ENCODE measurements at regions not wholly inside any gene's neighbourhood (a gene's known extent, or its start where the extent isn't known, plus 50 kb on each side); places are given as distances from the start of the nearest gene placed in this dataset.
"Not testable (repeated sequence)": the region's sequence is repeated elsewhere in the genome, so short reads cannot be mapped to it uniquely, and the experiment has no call there.

DNA sequence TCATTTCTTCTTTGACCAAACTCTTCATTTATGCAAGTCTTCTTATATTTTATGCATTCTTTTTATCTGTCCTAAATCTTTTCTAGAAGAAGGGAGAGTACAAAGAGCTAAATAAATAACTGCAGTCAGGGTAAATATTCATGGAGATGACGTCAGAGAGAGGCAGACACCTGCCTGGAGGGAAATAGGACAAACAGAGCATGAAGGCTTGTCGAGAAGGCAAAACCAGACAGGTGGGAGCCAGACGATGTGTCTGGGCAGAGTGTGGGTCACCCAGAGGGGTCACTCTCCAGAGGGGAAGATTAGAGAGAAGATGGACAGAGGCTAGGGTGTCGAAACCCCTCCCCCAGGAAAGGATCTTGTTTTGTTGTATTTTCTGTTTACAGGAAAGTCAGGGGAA, 78.3 kb upstream of the RPL38 start:
- intact Hi-C loops (cut with DNase I; ENCODE audit: low total_unique reads) = no loop called here
- no peaks in the 10 kb centered on the region for H3K9me3 ChIP-seq
- H3K36me3 ChIP-seq = no peaks in the 10 kb centered on the region
- no peak for DNase-seq (ENCODE audit: low spot score in 2 of 2)
- peaks cover 0 to 28% of the 10 kb centered on the region in 2 donors for H3K27me3 ChIP-seq
- H3K4me1 ChIP-seq = no peaks in the 10 kb centered on the region
- no peak overlapping the region for H3K27ac ChIP-seq
- no peak for TF ChIP-seq CTCF (IDR thresholded peaks at IDR 0.05)
- TF ChIP-seq POLR2AphosphoS5 (IDR thresholded peaks at IDR 0.05) = no peak
- no peak for TF ChIP-seq POLR2A (IDR thresholded peaks at IDR 0.05)
- no peak overlapping the region for H3K4me3 ChIP-seq

DNA sequence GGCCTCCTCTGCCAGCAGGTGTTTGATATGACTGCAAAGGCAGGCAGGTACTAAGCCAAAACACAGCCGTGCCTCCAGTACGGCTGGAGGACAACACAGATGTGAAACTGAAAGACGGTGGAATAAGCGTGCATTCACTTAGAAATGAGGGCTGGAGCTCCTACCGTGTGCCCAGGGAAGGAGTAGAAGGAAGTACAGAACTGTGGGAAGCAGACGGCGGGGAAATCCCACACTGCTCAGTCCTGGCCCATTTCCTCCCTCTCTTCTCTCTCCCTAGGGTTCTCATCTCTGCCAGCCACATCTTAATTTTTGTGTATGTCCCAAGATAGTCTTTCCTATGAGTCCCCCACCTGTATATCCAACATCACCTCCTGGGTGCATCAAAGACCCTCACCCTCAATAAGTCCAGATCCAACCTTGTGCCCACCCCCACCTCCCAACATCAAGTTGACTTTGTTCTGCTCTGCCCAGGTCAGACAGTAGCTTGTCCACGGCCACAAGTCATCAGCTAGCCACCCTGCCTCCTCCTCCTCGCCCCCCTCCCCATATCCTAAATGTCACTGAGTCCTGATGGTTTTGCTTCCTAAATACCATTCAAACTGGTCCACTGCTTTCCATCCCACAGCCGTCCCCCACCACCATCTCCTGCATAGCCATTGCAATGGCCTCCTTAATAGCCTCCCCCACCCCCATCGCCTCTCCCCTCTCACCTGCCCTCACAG, 77.1 kb upstream of the RPL38 start:
- intact Hi-C loops (cut with DNase I; ENCODE audit: low total_unique reads) = no loop called here
- H3K9me3 ChIP-seq = no peaks in the 10 kb centered on the region
- peaks cover 0 to 30% of the 10 kb centered on the region in 2 donors for H3K27me3 ChIP-seq
- DNase-seq (ENCODE audit: low spot score in 2 of 2) = no peak
- TF ChIP-seq POLR2A (IDR thresholded peaks at IDR 0.05) (no peak), POLR2AphosphoS5 (IDR thresholded peaks at IDR 0.05) (no peak), CTCF (IDR thresholded peaks at IDR 0.05) (no peak)
- H3K27ac ChIP-seq = no peak overlapping the region
- H3K36me3 ChIP-seq = no peaks in the 10 kb centered on the region
- no peak overlapping the region for H3K4me3 ChIP-seq
- no peaks in the 10 kb centered on the region for H3K4me1 ChIP-seq

DNA sequence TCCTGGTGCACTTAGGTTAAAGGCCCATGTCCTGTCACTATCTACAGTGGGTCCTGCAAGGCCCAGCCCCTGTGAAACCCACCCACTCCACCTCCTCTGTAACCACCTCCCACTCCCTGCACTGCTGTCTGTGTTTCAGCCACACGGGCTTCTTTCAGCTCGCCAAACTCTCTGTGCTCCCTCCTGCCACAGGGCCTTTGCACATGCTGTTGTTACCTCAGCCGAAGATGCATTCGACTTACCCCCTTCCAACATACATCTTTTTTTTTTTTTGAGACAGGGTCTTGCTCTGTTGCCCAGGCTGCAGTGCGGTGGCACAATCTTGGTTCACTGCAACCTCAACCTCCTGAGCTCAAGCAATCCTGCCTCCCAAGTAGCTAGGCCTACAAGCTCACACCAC, 76.5 kb upstream of the RPL38 start:
- Histone ChIP-seq H3K27ac (no peak overlapping the region), H3K36me3 (no peaks in the 10 kb centered on the region), H3K4me3 (no peak overlapping the region), H3K27me3 (peaks cover 0 to 32% of the 10 kb centered on the region in 2 donors), H3K9me3 (no peaks in the 10 kb centered on the region), H3K4me1 (no peaks in the 10 kb centered on the region)
- intact Hi-C loops (cut with DNase I; ENCODE audit: low total_unique reads) = no loop called here
- no peak for TF ChIP-seq POLR2AphosphoS5 (IDR thresholded peaks at IDR 0.05)
- TF ChIP-seq POLR2A (IDR thresholded peaks at IDR 0.05) = no peak
- no peak for TF ChIP-seq CTCF (IDR thresholded peaks at IDR 0.05)
- no peak for DNase-seq (ENCODE audit: low spot score in 2 of 2)

GRCh38 chr17:74128456-74129211, 74.8 kb upstream of the RPL38 start:
- intact Hi-C loops (cut with DNase I; ENCODE audit: low total_unique reads) = no loop called here
- Histone ChIP-seq H3K27ac (no peak overlapping the region), H3K36me3 (no peaks in the 10 kb centered on the region), H3K4me1 (no peaks in the 10 kb centered on the region), H3K4me3 (no peak overlapping the region), H3K27me3 (peaks cover 0 to 32% of the 10 kb centered on the region in 2 donors), H3K9me3 (no peaks in the 10 kb centered on the region)
- peak in 1 of 2 donors; percentile 12 for DNase-seq (ENCODE audit: low spot score in 2 of 2)
- no peak for TF ChIP-seq POLR2A (IDR thresholded peaks at IDR 0.05)
- TF ChIP-seq CTCF (IDR thresholded peaks at IDR 0.05) = no peak
- TF ChIP-seq POLR2AphosphoS5 (IDR thresholded peaks at IDR 0.05) = no peak

DNA sequence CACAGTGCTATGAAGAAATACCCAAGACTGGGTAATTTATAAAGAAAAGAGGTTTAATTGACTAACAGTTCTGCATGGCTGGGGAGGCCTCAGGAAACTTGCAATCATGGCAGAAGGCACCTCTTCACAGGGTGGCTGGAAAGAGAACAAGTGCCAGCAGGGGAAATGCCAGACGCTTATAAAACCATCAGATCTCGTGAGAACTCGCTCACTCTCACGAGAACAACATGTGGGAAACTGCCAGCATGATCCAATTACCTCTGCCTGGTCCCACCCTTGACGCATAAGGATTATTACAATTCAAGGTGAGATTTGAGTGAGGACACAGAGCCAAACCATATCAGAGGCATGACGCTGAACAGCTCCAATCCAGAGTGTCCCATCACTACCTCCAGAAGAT, 73.7 kb upstream of the RPL38 start:
- H3K36me3 ChIP-seq; H3K27ac ChIP-seq; H3K9me3 ChIP-seq; H3K4me3 ChIP-seq; H3K4me1 ChIP-seq; intact Hi-C loops (cut with DNase I; ENCODE audit: low total_unique reads); DNase-seq (ENCODE audit: low spot score in 2 of 2): not testable (repeated sequence)
- peaks cover 0 to 32% of the 10 kb centered on the region in 2 donors for H3K27me3 ChIP-seq

Measured in breast epithelium (tissue), 4 donors.